ENCODE measurements at regions not wholly inside any gene's neighbourhood (a gene's known extent, or its start where the extent isn't known, plus 50 kb on each side); places are given as distances from the start of the nearest gene placed in this dataset.

- peak overlapping the region; percentile 74 for H3K27ac ChIP-seq (ENCODE audit: low read length)
- peak overlapping the region; percentile 29; the same call in 1 of the 2 replicates for H3K9ac ChIP-seq (ENCODE audit: low read length)
- TF ChIP-seq CTCF (IDR thresholded peaks at IDR 0.05; ENCODE audit: low read depth, low read length) = no peak
- TF ChIP-seq EZH2phosphoT487 (IDR thresholded peaks at IDR 0.05; ENCODE audit: low read depth) = no peak
- H3K4me3 ChIP-seq (ENCODE audit: low read length) = peak overlapping the region; percentile 11; the same call in 1 of the 2 replicates
- H2AFZ ChIP-seq (ENCODE audit: low read depth, low read length) = no peak overlapping the region
- H3K9me3 ChIP-seq (ENCODE audit: insufficient read depth, low read length) = 0 out of 2 replicates have a peak, but pooled peaks cover 9% of the 10 kb centered on the region
- no peaks in the 10 kb centered on the region for H4K20me1 ChIP-seq (ENCODE audit: insufficient read depth, low read length)
- no peaks in the 10 kb centered on the region for H3K27me3 ChIP-seq (ENCODE audit: low read depth, low read length)
- peaks cover 19% of the 10 kb centered on the region for H3K36me3 ChIP-seq (replicated peaks; ENCODE audit: low read depth, low read length)
- H3K79me2 ChIP-seq (ENCODE audit: low read length) = no peaks in the 10 kb centered on the region
- peak overlapping the region; percentile 29; the same call in 1 of the 2 replicates for H3K4me2 ChIP-seq (ENCODE audit: low read length)
- peaks cover 39% of the 10 kb centered on the region for H3K4me1 ChIP-seq (ENCODE audit: low read length)
Measured at GRCh38 chr11:35057926-35058668, 80.9 kb upstream of the CD44 start.

GRCh38 chr11:35058669-35059434 lies 80.1 kb upstream of the CD44 start:
- H2AFZ ChIP-seq (ENCODE audit: low read depth, low read length) = peak overlapping the region; percentile 17; the same call in 1 of the 2 replicates
- peak overlapping the region; percentile 74 for H3K27ac ChIP-seq (ENCODE audit: low read length)
- no peaks in the 10 kb centered on the region for H3K79me2 ChIP-seq (ENCODE audit: low read length)
- peaks cover 39% of the 10 kb centered on the region for H3K4me1 ChIP-seq (ENCODE audit: low read length)
- H3K4me3 ChIP-seq (ENCODE audit: low read length) = peak overlapping the region; percentile 11; the same call in 1 of the 2 replicates
- no peak for TF ChIP-seq CTCF (IDR thresholded peaks at IDR 0.05; ENCODE audit: low read depth, low read length)
- H3K9me3 ChIP-seq (ENCODE audit: insufficient read depth, low read length) = 0 out of 2 replicates have a peak, but pooled peaks cover 9% of the 10 kb centered on the region
- H3K9ac ChIP-seq (ENCODE audit: low read length) = peak overlapping the region; percentile 29; the same call in 1 of the 2 replicates
- H3K4me2 ChIP-seq (ENCODE audit: low read length) = peak overlapping the region; percentile 29
- no peaks in the 10 kb centered on the region for H3K27me3 ChIP-seq (ENCODE audit: low read depth, low read length)
- H4K20me1 ChIP-seq (ENCODE audit: insufficient read depth, low read length) = no peaks in the 10 kb centered on the region
- peaks cover 19% of the 10 kb centered on the region for H3K36me3 ChIP-seq (replicated peaks; ENCODE audit: low read depth, low read length)

GRCh38 chr11:35061516-35062440 lies 77.2 kb upstream of the CD44 start:
- H3K36me3 ChIP-seq (replicated peaks; ENCODE audit: low read depth, low read length) = peaks cover 8% of the 10 kb centered on the region
- H3K9me3 ChIP-seq (ENCODE audit: insufficient read depth, low read length) = 0 out of 2 replicates have a peak, but pooled peaks cover 3% of the 10 kb centered on the region
- H2AFZ ChIP-seq (ENCODE audit: low read depth, low read length) = no peak overlapping the region
- H3K27ac ChIP-seq (ENCODE audit: low read length) = no peak overlapping the region
- no peak overlapping the region for H3K4me2 ChIP-seq (ENCODE audit: low read length)
- no peak overlapping the region for H3K4me3 ChIP-seq (ENCODE audit: low read length)
- no peaks in the 10 kb centered on the region for H3K79me2 ChIP-seq (ENCODE audit: low read length)
- H3K27me3 ChIP-seq (ENCODE audit: low read depth, low read length) = no peaks in the 10 kb centered on the region; the same call in 1 of the 2 replicates
- H3K9ac ChIP-seq (ENCODE audit: low read length) = no peak overlapping the region
- no peak for TF ChIP-seq CTCF (IDR thresholded peaks at IDR 0.05; ENCODE audit: low read depth, low read length)
- H4K20me1 ChIP-seq (ENCODE audit: insufficient read depth, low read length) = no peaks in the 10 kb centered on the region
- peaks cover 58% of the 10 kb centered on the region for H3K4me1 ChIP-seq (ENCODE audit: low read length)

Data from OCI-LY3 (cell line).